Natural killer cell (primary cell): ENCODE measurements at regions not wholly inside any gene's neighbourhood (a gene's known extent, or its start where the extent isn't known, plus 50 kb on each side); places are given as distances from the start of the nearest gene placed in this dataset.

Experiments
- ATAC-seq, 3 donors: fragments of 150-1000 bp in 2 of 3; fragments of 200-7000 bp in 1 of 3; cut with Tn5 transposase; 1 replicate in 1 of 3; 2 replicates in 2 of 3; pipeline ENCODE4 v1.10.0; 2021; ENCODE audit warnings: mild to moderate bottlenecking in 2 of 3, moderate library complexity in 2 of 3
- DNase-seq, 2 donors: peaks; one replicate each; pipeline versions ENCODE4 v3.0.0 to v3.0.0-alpha.2; 2013 to 2021; ENCODE audit warnings: mixed read lengths in 1 of 2
- H3K27ac ChIP-seq: one replicate; pipeline ENCODE4 v1.5.1; 2013; ENCODE audit warnings: mild to moderate bottlenecking, low read length
- H3K27me3 ChIP-seq: one replicate; pipeline ENCODE4 v1.6.1; 2013; ENCODE audit warnings: low read length; ENCODE audit not compliant: control insufficient read depth, insufficient read depth
- H3K36me3 ChIP-seq: one replicate; pipeline ENCODE4 v1.6.1; 2013; ENCODE audit warnings: low read length; ENCODE audit not compliant: control insufficient read depth, insufficient read depth
- H3K4me1 ChIP-seq: one replicate; pipeline ENCODE4 v1.6.1; 2013; ENCODE audit warnings: low read length; ENCODE audit not compliant: control insufficient read depth, insufficient read depth
- H3K4me3 ChIP-seq: one replicate; pipeline ENCODE4 v1.5.1; 2013; ENCODE audit warnings: low read length
- H3K9me3 ChIP-seq: one replicate; pipeline ENCODE4 v1.6.1; 2013; ENCODE audit warnings: low read length; ENCODE audit not compliant: control insufficient read depth, insufficient read depth
- H3K27ac Mint-ChIP-seq, 2 donors: one replicate each; pipeline ENCODE4 v1.8.0; 2022; ENCODE audit warnings: mild to moderate bottlenecking in 2 of 2, mixed read lengths in 2 of 2, moderate library complexity in 1 of 2
- H3K27me3 Mint-ChIP-seq, 2 donors: one replicate each; pipeline ENCODE4 v1.8.0; 2022; ENCODE audit warnings: low read depth in 2 of 2, mixed read lengths in 2 of 2
- H3K36me3 Mint-ChIP-seq: one replicate; pipeline ENCODE4 v1.8.0; 2022; ENCODE audit warnings: mixed read lengths
- H3K4me1 Mint-ChIP-seq, 2 donors: one replicate each; pipeline ENCODE4 v1.8.0; 2022; ENCODE audit warnings: mixed read lengths in 2 of 2
- H3K4me3 Mint-ChIP-seq: one replicate; pipeline ENCODE4 v1.8.0; 2022; ENCODE audit warnings: mild to moderate bottlenecking, moderate library complexity, mixed read lengths
- H3K9me3 Mint-ChIP-seq, 2 donors: one replicate each; pipeline ENCODE4 v1.8.0; 2022; ENCODE audit warnings: mixed read lengths in 2 of 2
- CTCF ChIP-seq: fragments of 200-600 bp; IDR thresholded peaks from one replicate; pipeline ENCODE4 v1.8.0; 2022; ENCODE audit warnings: antibody characterized with exemption
- WGBS: methylation state at CpG from one replicate; pipeline ENCODE4 v1.1.7; 2013; ENCODE audit warnings: missing lambda C conversion rate; ENCODE audit not compliant: insufficient coverage; 5-methylcytosine and 5-hydroxymethylcytosine counted together
- intact Hi-C: fragments of 100-400 bp; cut with micrococcal nuclease; formaldehyde crosslinking; loops from one replicate; pipeline ENCODE4 v1.14.2; 2022

- WGBS = 100% methylated on average over 1 of the region's 1 CpG
- no peaks in the 10 kb centered on the region for H3K4me1 Mint-ChIP-seq
Observed at GRCh38 chr11:30100495-30100894, 83.7 kb upstream of the KCNA4 start.

GRCh38 chr11:30106222-30107181 is 89.7 kb upstream of the KCNA4 start:
- Histone ChIP-seq H3K27ac (no peak overlapping the region), H3K9me3 (no peaks in the 10 kb centered on the region), H3K4me1 (no peaks in the 10 kb centered on the region), H3K36me3 (no peaks in the 10 kb centered on the region), H3K4me3 (no peak overlapping the region), H3K27me3 (no peaks in the 10 kb centered on the region)
- Mint-ChIP-seq H3K27ac (no peak overlapping the region), H3K27me3 (no peaks in the 10 kb centered on the region), H3K9me3 (peaks cover 2 to 3% of the 10 kb centered on the region in 2 donors), H3K36me3 (no peaks in the 10 kb centered on the region), H3K4me3 (no peak overlapping the region), H3K4me1 (no peaks in the 10 kb centered on the region)
- 63% methylated on average over 6 of the region's 6 CpGs for WGBS
- ATAC-seq (no peak), DNase-seq (no peak)
- intact Hi-C loops = no loop called here
- no peak for TF ChIP-seq CTCF

More at GRCh38 chr11:30100495-30100894, 83.7 kb upstream of the KCNA4 start:
- Histone ChIP-seq H3K36me3 (no peaks in the 10 kb centered on the region), H3K4me1 (no peaks in the 10 kb centered on the region), H3K27ac (no peak overlapping the region), H3K27me3 (no peaks in the 10 kb centered on the region), H3K4me3 (no peak overlapping the region), H3K9me3 (no peaks in the 10 kb centered on the region)
- Mint-ChIP-seq H3K36me3 (no peaks in the 10 kb centered on the region), H3K27me3 (no peaks in the 10 kb centered on the region), H3K27ac (no peak overlapping the region), H3K4me3 (no peak overlapping the region), H3K9me3 (peaks cover 2 to 7% of the 10 kb centered on the region in 2 donors)
- TF ChIP-seq CTCF = no peak
- DNase-seq (no peak), ATAC-seq (no peak)
- intact Hi-C loops = no loop called here

- peaks cover 2 to 3% of the 10 kb centered on the region in 2 donors for H3K9me3 Mint-ChIP-seq
- Histone ChIP-seq H3K4me1 (no peaks in the 10 kb centered on the region), H3K9me3 (no peaks in the 10 kb centered on the region), H3K36me3 (no peaks in the 10 kb centered on the region), H3K27ac (no peak overlapping the region), H3K4me3 (no peak overlapping the region), H3K27me3 (no peaks in the 10 kb centered on the region)
- no peaks in the 10 kb centered on the region for H3K27me3 Mint-ChIP-seq
- DNase-seq (no peak), ATAC-seq (no peak)
- no peak overlapping the region for H3K4me3 Mint-ChIP-seq
- intact Hi-C loops = no loop called here
- TF ChIP-seq CTCF = no peak
- H3K27ac Mint-ChIP-seq = no peak overlapping the region
- no peaks in the 10 kb centered on the region for H3K4me1 Mint-ChIP-seq
- no peaks in the 10 kb centered on the region for H3K36me3 Mint-ChIP-seq
- 85% methylated on average over 2 of the region's 2 CpGs for WGBS
Observed at GRCh38 chr11:30107899-30108298, 91.1 kb upstream of the KCNA4 start.
